GM19035 (cell line): ENCODE measurements at regions not wholly inside any gene's neighbourhood (a gene's known extent, or its start where the extent isn't known, plus 50 kb on each side); places are given as distances from the start of the nearest gene placed in this dataset.

Experiments used
- ATAC-seq: cut with Tn5 transposase; IDR thresholded peaks from one replicate; pipeline ENCODE4 v1.9.1; 2021; ENCODE audit not compliant: unreplicated experiment

DNA sequence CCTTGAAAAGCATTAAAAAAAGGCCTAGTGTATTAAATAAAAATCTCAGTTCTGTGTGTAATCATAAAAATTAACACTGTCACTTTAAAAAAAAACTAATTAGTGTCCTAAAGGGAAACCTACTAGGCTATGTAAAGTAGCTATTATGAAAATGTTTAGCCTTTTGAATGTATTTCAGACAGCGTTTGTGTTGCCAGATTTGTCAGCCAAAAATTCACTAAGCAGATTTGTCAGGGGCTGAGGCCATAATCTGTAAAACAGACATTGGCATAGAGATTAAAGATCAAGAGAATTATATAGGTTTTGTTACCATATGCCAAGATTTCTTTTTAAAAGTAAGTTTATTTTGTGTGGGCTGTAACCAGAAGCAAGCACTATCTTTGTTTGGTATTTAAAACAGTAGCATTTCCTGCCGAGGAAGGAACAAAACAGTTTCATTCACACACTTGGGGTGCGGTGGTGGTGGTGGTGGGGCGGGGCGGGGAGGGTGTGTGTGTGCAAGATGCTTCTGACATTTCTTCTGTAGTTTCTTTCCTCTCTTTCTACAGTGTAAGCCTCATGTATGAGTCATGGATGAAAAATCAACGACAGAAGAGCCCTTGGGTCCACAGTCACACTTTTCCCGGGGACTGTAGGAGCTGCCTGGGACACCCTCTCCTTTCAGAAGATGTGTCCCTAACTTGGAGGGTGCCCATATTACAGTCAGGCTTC, 328.5 kb upstream of the FANCL start:
- no peak for ATAC-seq

DNA sequence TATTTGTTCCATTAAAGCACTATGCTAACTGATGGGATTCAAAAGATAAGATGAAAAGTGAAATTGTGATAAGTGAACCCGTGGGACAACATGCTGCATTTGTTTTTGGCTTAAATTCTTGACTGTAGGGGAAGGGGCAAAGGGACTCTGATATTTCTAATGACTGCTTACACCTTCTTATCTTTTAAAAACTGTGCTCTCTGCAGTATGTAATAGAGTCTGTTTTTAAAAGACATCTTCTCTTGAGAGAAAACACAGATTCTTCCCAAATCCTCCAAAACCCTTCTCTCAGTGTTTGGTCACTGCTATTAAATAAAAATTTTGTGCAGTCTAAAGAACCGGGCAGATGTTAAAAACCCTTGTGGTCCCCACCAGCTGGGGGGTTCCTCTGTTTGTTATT, 327.8 kb upstream of the FANCL start:
- no peak for ATAC-seq

DNA sequence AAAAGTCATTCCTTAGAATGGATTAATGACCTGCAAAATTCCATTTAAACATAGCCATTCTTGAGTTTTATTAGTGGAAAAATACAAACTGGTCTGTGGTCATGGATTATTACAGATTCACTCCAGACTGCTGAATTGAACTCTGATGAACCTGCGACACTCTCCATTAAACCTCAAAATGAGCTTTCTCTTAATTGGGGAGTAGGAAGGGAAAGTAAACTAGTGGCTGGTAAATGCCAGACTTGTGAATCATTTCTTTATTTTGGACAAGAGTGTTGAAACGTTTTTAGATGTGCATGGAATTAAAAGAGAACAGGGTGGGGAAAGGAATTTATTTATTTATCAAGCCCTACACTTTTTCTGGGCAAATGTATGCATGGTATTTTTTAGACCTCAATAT, 321.2 kb upstream of the FANCL start:
- no peak for ATAC-seq

DNA sequence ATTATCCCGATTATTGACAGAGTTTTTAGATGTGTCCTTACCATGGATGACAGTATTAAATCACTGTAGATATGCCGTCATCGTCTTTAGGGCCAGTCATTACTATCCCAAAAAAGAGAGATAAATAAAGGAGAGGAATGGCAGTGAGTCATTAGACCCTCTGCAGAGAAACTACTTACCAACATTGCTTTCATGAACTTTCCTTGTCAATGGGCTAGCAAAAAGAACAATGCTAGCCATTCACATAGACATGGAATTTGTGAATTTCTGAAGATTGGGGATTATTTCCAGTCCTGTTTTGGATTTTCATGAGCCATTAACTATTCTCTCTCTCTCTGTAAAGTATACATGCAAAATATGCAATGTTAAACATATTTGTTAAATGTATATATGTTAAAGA, 319.4 kb upstream of the FANCL start:
- ATAC-seq: no peak

DNA sequence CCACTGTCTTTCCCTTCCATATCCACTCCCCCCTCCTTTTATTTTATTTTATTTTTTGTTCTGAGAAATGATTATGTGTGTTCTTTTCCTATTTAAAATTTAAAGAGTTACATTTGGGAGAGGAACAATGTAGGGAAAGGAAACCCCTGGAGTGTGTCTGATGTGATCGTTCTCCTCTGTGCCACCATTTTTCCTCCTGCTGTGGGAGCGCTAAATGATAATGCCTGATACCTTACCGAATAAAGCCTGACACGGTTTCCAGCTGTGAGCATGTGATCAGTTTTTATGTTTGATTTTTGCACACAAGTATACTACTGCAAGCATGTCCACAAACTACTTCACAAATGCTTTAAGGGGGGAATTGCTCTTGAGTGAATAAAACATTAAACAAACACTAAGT, 317.8 kb upstream of the FANCL start:
- no peak for ATAC-seq

DNA sequence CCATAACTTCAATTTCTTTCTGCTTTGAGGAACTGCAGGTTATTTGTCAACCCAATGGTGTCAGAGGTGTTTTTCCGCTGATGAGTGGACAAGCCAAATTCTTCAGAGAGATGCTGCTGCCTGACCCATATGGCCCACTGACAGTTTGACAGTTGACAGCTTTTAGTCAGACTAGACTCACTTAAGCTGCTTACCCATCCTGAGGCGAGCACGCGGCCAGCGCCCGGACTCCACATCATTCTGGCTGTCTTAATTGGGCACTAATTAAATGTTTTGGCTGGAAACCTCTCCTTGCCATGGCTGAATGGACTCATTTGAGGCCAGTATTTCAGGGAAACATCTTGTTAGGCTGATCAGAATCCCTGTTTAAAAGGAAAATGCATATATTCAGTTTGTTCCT, 316.1 kb upstream of the FANCL start:
- ATAC-seq: no peak

DNA sequence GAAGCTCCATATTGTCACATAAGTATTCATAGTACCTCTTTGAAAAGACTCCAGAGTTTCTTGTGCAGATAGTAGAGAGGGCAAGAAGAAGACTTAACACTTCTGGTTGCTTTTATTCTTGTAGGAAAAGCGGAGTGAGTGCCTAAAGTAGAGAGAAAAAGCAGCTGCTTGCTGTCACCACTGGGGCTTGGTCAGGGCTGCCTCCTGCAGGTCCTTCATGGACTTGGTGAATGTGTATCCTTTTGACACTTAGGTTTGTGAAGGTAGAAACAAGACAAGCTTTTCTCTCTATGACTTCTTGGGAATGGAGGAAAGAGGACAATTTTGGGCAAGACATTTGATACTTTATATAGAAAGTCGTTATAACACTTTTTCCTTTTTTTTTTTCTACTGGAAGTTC, 312.8 kb upstream of the FANCL start:
- ATAC-seq: no peak

DNA sequence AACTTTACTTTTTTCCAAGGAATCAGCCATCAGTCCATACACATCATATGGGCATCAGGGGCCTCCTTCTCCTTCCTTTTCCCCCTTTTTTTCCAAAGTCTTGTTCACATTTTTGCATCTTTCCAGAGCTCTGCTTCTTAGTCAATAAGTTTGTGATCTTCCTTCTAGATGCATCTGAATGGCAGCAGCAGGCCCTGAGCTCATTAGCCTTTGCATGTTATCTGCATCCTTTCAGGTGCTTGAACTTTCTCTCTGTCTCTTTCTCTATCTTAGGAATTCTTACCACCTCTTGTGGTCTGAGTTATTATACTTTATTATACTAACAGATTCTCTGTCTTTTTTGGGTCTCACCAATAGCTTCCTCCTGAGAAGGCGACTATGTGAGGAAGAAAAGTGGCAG, 312.4 kb upstream of the FANCL start:
- ATAC-seq: no peak

DNA sequence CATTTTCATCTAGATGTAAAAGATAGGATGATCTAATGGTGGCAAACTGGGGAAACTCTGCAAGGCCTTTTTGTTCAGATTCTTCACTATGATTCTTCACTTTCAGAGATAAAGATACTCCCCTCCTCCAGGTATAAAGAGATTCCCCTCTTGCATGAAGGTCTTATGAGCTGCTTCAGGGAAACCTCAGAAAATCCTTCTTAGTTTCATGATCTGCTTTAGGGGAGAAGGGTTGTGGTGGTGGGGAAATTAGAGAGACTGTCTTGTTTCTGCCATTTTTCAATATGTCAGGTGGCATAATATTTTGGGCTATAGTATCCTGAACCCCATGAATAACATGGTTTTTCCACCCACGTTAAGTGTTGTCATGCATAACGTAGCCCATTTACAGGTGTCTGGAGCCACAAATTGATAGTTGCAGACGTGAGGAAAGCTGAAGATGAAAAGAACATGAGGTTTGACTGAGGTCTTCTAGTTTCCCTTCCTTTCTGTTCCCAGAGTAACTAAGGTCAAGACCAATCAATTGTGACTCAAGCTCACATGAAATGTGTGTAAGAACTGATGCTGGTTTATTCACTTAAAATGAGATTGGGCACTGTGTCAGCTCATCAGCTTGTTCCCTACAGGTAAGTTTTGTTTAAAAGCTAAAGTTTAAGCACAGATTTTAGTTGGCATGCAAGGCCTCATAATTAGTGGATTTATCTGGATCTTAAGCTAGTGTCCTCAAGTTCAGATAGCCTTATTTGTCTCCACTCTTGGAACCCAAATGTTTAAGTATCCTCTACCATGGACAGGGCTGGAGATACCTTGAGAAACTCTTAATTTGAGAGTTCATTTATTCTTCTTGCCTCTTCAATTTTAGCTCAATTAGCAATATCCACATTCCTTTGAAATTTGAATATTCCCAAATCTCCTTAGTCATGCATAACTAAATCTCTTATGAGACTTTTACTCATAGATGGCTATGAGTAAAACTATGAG, 304.5 kb upstream of the FANCL start:
- ATAC-seq: no peak

DNA sequence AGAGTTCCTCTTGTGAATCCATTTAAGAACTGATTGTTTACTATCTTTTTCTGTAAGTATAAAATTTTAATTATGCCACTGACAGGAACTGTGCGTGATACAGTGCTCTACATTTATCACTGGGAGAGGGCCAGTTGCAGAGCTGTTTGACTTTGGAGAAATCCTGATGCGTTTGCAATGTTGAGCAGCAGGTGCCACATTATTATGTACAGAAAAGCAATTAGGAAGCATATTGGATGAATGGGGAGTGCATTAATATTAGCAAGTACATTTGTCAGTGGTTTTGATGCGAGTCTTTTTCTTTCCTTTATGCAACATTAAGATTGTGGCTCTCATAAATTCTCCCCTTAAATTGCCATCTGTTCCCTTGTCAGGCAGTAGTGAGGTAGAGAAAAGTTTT, 302.3 kb upstream of the FANCL start:
- no peak for ATAC-seq

DNA sequence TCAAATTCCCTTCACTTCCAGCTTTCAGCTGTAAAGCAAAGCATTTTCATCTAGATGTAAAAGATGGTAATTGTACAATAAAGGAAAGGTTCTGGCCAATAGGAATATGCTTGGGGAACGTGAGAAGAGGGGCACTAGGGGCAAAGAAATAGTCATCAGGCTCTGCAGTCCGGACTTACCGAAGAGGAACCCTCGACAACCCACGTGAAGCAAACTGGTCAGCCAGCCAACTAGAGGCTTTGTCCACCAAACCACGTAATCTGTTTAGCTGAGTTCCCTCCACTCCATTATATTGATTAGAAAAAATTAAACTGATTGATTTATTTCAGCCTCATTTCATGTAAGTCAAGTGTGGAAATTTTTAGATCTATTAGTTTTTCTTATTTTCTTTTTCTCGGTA, 300.4 kb upstream of the FANCL start:
- no peak for ATAC-seq

DNA sequence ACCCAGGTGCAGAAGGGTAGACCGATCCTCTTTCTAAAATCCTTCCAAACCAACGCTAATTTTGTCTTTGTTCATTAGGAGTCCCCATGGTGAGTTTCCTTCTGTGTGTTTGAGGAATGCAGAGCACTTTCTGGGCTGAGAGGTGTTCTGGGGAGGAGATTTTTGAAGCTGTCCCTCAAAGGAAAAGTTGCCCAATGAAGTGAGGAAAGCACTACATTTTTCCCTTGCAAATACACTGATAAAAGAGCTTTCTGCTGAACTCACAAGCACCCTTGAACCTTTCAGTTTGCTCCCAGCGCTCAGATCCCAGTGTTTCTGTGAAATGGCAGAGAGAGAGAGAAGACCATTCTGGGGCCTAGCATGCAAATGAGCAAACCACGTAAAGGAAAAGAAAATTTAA, 299.6 kb upstream of the FANCL start:
- ATAC-seq: no peak

DNA sequence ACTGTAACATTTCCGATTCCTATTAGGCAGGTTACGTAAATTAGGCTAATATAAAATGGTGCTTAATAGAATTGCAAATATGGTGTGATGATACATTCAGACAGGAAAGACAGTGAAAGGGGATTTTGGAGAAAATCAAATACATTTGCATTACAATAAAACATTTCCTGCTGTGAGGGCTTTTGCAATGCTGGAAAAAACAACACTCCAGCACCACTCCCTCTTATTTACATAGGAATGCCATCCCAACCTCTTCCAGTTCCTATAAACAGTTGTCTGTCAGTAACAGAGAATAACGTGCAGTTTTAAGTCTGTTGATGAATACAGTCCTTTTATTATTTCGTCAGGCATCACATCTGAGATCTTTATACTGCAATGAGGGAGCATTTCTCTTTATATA, 298.8 kb upstream of the FANCL start:
- no peak for ATAC-seq

DNA sequence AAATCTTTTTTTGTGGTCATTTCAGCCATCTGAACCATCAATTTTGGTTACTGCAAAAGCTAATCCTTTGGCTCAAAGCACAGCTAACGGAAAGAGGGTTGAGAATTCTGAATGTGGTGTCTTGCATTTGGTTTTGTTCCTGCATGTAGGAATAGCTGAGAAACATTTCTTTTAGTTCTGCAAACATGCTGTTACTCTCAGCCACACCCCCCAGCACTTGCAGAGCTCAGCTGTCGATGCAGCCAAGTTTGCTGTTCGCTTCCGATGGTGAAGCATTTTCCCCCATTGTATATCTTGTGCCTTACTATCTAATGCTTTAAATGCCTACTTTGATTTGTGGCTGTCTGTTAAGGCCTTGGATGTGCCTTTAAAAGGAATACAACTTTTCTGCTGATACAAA, 294.9 kb upstream of the FANCL start:
- no peak for ATAC-seq

DNA sequence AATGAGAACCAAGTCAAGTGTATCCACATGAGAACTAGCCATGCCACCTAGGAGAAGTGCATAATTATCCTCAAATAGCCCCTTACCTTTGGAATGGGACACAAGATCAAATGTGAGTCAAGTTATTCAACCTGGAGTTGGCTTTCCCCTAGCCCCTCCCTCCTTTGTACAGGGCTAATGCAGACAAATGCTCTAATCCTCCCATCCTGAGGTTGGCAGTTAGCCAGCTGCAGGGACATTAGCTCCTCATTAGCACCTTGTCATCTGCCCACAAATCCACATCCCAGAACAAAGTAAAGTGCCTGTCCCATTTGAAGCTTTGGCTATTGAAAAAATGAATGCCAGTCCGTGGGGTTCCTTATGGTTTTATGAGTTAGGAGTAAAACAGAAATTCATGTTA, 294.1 kb upstream of the FANCL start:
- ATAC-seq: no peak

DNA sequence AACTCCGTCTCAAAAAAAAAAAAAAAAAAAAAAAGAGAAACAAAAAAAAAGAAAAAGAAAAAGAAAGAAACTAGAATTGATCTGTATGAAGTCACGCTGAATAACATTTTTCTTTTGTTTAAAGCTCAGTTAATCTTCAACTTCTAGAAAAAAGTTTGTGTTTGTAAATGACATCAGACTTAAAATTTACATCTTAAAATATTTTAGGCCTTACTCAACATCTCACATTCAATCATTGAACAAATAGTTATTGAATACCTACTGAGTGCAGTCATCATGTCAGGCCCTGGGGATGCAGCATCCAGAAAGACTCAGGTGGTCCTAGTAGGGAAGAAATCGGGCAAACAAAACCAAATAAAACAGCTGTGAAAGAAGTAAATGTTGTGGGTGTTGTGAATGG, 292.3 kb upstream of the FANCL start:
- ATAC-seq: no peak

DNA sequence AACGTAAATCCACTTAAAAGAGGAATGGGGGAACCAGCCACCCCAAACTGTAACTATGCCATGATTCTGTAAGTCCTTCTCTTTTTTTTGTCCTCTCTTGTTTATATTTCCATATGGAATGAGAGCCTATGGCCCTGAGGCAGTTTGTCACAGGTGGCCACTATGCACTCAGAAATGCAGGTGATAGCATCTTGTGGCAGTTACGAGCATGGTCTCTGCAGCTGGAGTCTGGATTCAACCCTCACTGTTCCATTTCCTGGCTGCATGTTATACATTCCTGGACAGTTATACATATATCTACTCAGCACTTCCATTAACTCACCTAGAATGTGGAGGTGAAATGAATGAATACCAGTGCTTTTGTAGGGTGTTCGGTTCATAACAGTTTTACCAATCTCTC, 291.5 kb upstream of the FANCL start:
- no peak for ATAC-seq

DNA sequence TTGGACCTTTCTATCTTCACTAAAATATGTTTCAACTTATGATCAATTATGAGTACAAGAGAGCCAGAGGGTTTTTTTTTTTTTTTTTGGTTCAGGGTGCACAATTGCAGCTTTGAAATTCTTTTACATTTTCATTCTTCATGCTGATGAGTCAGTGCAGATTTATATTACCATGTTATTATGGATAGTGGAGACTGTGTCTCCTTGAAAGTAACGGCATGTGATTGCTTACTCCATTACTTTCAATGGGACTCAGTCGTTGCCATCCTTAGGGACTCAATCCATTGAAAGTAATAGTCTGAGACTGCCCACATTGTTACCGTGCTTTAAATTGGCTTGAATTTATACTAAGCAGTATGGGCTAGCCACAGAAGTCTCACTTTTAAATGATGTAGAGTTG, 286.5 kb upstream of the FANCL start:
- no peak for ATAC-seq

DNA sequence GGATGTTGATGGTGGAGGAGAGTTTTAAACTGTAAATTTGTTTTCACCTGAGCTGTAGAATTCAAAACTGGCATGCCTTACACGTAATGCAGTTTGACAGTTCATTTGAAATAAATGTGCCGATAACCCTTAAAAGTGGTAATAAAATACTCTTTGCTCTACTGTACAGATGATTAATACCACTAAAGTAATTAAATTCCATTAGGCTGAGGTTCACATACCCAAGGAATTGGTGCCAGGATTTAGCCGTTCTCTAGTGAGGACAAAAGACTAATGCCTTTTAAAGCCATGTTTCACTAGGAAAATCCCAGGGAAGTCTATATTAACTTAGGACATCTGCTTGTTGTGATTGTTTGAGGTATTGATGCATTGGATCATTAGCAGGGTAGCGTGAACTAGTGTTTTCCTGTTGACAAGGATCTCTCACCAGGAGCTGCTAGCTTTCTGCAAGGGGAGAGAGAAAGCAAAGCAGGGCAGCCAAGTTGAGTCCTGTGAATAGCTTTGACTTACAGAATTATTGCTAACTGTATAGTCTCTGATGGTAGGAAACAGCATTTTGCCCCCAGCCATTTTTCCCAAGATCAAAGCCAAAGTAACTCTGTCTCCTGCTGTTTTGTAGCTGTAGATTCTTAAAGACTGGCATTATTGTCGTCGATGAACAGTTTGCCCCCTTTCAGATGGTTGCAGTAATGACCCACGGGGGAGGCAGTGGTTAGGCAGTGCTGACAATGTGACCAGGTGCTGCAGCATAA, 280.9 kb upstream of the FANCL start:
- ATAC-seq: no peak

DNA sequence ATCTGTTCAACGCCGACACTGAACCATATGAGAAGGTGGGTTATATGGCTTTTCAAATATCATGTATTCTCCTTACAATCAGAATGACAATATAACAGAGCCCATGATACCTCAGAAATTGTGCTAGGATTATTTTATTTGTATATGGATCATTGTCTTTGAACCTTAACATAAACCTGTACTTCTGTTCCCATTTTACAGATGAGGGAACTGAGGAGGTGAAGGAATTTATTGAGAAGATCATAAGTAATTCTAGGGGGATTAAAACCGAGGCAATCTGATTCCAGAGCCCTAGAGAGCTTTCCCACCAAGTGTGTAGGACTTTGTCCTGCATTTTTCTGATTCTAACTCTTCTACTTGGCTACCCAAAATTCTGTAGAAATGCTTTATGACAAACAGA, 279.8 kb upstream of the FANCL start:
- no peak for ATAC-seq

DNA sequence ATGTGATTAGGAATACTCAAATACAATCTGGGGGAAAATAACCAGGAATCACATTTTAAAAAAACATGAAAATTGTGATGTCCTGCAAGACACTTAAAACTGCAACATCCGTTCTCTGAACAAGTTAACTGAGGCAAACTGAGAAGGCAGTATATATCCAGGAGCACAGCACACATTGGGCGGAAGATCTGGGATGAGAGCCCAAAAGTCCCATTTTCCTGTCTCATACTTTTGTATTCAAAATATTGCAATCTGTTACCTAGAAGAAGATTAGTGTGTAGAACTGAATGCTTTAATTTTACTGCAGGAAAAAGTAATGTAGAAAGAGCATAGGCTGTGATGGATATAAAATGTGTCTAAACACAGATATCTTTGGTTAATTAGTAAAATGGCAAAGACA, 276.8 kb upstream of the FANCL start:
- no peak for ATAC-seq

DNA sequence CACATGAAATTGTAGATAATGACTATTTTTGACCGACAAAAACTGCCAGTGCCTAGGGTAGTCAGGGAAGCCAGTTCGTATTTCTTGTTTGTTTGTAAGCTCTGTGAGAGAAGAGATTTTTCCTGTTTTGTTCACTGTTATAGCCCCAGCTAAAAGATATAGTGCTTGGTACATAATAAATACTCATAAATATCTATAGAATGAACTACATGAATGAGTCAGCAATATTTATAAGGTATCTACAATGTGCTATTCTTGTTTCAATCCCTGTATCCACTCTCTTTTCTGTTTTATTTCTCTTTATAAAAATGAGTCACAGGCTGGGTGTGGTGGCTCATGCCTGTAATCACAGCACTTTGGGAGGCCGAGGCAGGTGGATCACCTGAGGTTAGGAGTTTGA, 275.6 kb upstream of the FANCL start:
- no peak for ATAC-seq
